CD14-positive monocyte (primary cell): ENCODE measurements at regions not wholly inside any gene's neighbourhood (a gene's known extent, or its start where the extent isn't known, plus 50 kb on each side); places are given as distances from the start of the nearest gene placed in this dataset.

Source experiments
- DNase-seq, 3 donors: peaks; one replicate each; pipeline ENCODE4 v3.0.0-alpha.2; 2011 to 2022
- H2AFZ ChIP-seq: 2 replicates; pipeline ENCODE4 v1.6.0; 2012; ENCODE audit warnings: mild to moderate bottlenecking, low read depth, low read length, inconsistent platforms; ENCODE audit not compliant: insufficient read depth, poor library complexity, severe bottlenecking
- H3K27ac ChIP-seq, 2 donors: 1 replicate in 1 of 2; 2 replicates in 1 of 2; pipeline ENCODE4 v1.5.1; 2012 to 2013; ENCODE audit warnings: low read length in 2 of 2, control low read depth in 1 of 2, inconsistent platforms in 1 of 2, low read depth in 1 of 2, mild to moderate bottlenecking in 1 of 2
- H3K27me3 ChIP-seq, 2 donors: one replicate each; pipeline versions ENCODE4 v1.6.0 to v1.6.1; 2011 to 2013; ENCODE audit warnings: low read length in 2 of 2; ENCODE audit not compliant: control insufficient read depth in 2 of 2, insufficient read depth in 2 of 2
- H3K36me3 ChIP-seq, 2 donors: replicated peaks in 1 of 2; 1 replicate in 1 of 2; 2 replicates in 1 of 2; pipeline versions ENCODE4 v1.5.1 to v1.6.1; 2012 to 2013; ENCODE audit warnings: low read length in 2 of 2, control low read depth in 1 of 2, inconsistent platforms in 1 of 2, mild to moderate bottlenecking in 1 of 2; ENCODE audit not compliant: insufficient read depth in 2 of 2, control insufficient read depth in 1 of 2
- H3K4me1 ChIP-seq, 2 donors: 1 replicate in 1 of 2; 2 replicates in 1 of 2; pipeline versions ENCODE4 v1.5.1 to v1.6.1; 2012 to 2013; ENCODE audit warnings: low read length in 2 of 2, control low read depth in 1 of 2, inconsistent platforms in 1 of 2, mild to moderate bottlenecking in 1 of 2, moderate library complexity in 1 of 2; ENCODE audit not compliant: insufficient read depth in 2 of 2, control insufficient read depth in 1 of 2
- H3K4me2 ChIP-seq: replicated peaks from 2 replicates; pipeline ENCODE3; 2012; ENCODE audit warnings: low read length, moderate library complexity, mild to moderate bottlenecking; ENCODE audit not compliant: poor library complexity, severe bottlenecking; ENCODE audit errors: extremely low read depth
- H3K4me3 ChIP-seq, 3 experiments: fragments of 200-600 bp in 1 of 3; sonication (generic) in 1 of 3; replicated peaks in 1 of 3; 1 replicate in 2 of 3; 2 replicates in 1 of 3; pipeline ENCODE4 v1.5.1; 2011 to 2013; ENCODE audit warnings: low read length in 3 of 3, mild to moderate bottlenecking in 3 of 3, control low read depth in 2 of 3, low read depth in 2 of 3, inconsistent platforms in 1 of 3, moderate library complexity in 1 of 3
- H3K79me2 ChIP-seq: 2 replicates; pipeline ENCODE4 v1.6.0; 2012; ENCODE audit warnings: mild to moderate bottlenecking, control low read depth, inconsistent platforms, low read length, moderate library complexity; ENCODE audit not compliant: insufficient read depth
- H3K9ac ChIP-seq: 2 replicates; pipeline ENCODE4 v1.6.0; 2017; ENCODE audit warnings: low read length, mild to moderate bottlenecking; ENCODE audit not compliant: insufficient read depth, poor library complexity, severe bottlenecking
- H3K9me3 ChIP-seq, 2 donors: replicated peaks in 1 of 2; 1 replicate in 1 of 2; 2 replicates in 1 of 2; pipeline versions ENCODE4 v1.5.1 to v1.6.1; 2012 to 2013; ENCODE audit warnings: low read length in 2 of 2, control low read depth in 1 of 2; ENCODE audit not compliant: control insufficient read depth in 1 of 2, insufficient read depth in 1 of 2
- H4K20me1 ChIP-seq: 2 replicates; pipeline ENCODE4 v1.6.0; 2012; ENCODE audit warnings: mild to moderate bottlenecking, low read length, control low read depth, moderate library complexity; ENCODE audit not compliant: insufficient read depth
- H3K27ac Mint-ChIP-seq, 7 donors: one replicate each; pipeline ENCODE4 v1.8.0; 2020; ENCODE audit warnings: mild to moderate bottlenecking in 7 of 7, mixed read lengths in 7 of 7, moderate library complexity in 6 of 7, inconsistent platforms in 2 of 7
- H3K27me3 Mint-ChIP-seq, 3 donors: one replicate each; pipeline ENCODE4 v1.8.0; 2021 to 2022; ENCODE audit warnings: low read depth in 3 of 3, mild to moderate bottlenecking in 3 of 3, mixed read lengths in 3 of 3, moderate library complexity in 3 of 3, inconsistent platforms in 1 of 3
- H3K36me3 Mint-ChIP-seq, 2 donors: one replicate each; pipeline ENCODE4 v1.8.0; 2020; ENCODE audit warnings: mixed read lengths in 2 of 2, inconsistent platforms in 1 of 2, mild to moderate bottlenecking in 1 of 2
- H3K4me1 Mint-ChIP-seq: one replicate; pipeline ENCODE4 v1.8.0; 2020; ENCODE audit warnings: mild to moderate bottlenecking, mixed read lengths
- H3K4me3 Mint-ChIP-seq, 2 donors: one replicate each; pipeline ENCODE4 v1.8.0; 2020; ENCODE audit warnings: mild to moderate bottlenecking in 2 of 2, mixed read lengths in 2 of 2, moderate library complexity in 1 of 2
- H3K9me3 Mint-ChIP-seq, 7 donors: one replicate each; pipeline ENCODE4 v1.8.0; 2020 to 2022; ENCODE audit warnings: mixed read lengths in 7 of 7, mild to moderate bottlenecking in 6 of 7, moderate library complexity in 6 of 7, inconsistent platforms in 2 of 7
- CTCF ChIP-seq: fragments of 200-600 bp; IDR thresholded peaks from one replicate; pipeline ENCODE4 v1.8.0; 2022; ENCODE audit warnings: antibody characterized with exemption, mild to moderate bottlenecking
- WGBS: methylation state at CpG from one replicate; pipeline ENCODE4 v1.1.5; 2013; ENCODE audit warnings: missing lambda C conversion rate; ENCODE audit not compliant: insufficient coverage; 5-methylcytosine and 5-hydroxymethylcytosine counted together
- intact Hi-C, 2 donors: fragments of 100-400 bp; cut with micrococcal nuclease; formaldehyde crosslinking; loops; one replicate each; pipeline versions ENCODE4 v1.15.0 to v1.15.1; 2023

GRCh38 chr9:26457151-26457550 is 435.5 kb downstream of the CAAP1 start:
- DNase-seq = no peak
- Histone ChIP-seq H3K4me3 (no peak overlapping the region), H3K4me1 (no peaks in the 10 kb centered on the region), H3K27me3 (no peaks in the 10 kb centered on the region), H3K9ac (no peak overlapping the region), H3K4me2 (no peak overlapping the region), H3K9me3 (peaks cover 0 to 5% of the 10 kb centered on the region in 2 donors), H2AFZ (no peak overlapping the region), H4K20me1 (no peaks in the 10 kb centered on the region), H3K79me2 (no peaks in the 10 kb centered on the region), H3K27ac (no peak overlapping the region), H3K36me3 (no peaks in the 10 kb centered on the region)
- Mint-ChIP-seq H3K4me3 (no peak overlapping the region), H3K9me3 (peaks cover 0 to 4% (median 1%) of the 10 kb centered on the region in 7 donors), H3K4me1 (no peaks in the 10 kb centered on the region), H3K27ac (no peak overlapping the region), H3K27me3 (peaks cover 0 to 1% (median 1%) of the 10 kb centered on the region in 3 donors), H3K36me3 (no peaks in the 10 kb centered on the region)
- intact Hi-C loops = no loop called here
- TF ChIP-seq CTCF = no peak
- WGBS = 88% methylated on average over 3 of the region's 3 CpGs

GRCh38 chr9:26439061-26439624 is 453.5 kb downstream of the CAAP1 start:
- H3K4me1 Mint-ChIP-seq = no peaks in the 10 kb centered on the region
- no peaks in the 10 kb centered on the region for H3K36me3 Mint-ChIP-seq
- DNase-seq = no peak
- H3K4me3 Mint-ChIP-seq = no peak overlapping the region
- no peak overlapping the region for H3K27ac Mint-ChIP-seq
- Histone ChIP-seq H3K4me1 (no peaks in the 10 kb centered on the region), H3K27ac (no peak overlapping the region), H3K36me3 (no peaks in the 10 kb centered on the region), H3K9ac (no peak overlapping the region), H3K4me2 (no peak overlapping the region), H3K4me3 (no peak overlapping the region), H3K27me3 (no peaks in the 10 kb centered on the region), H2AFZ (no peak overlapping the region), H3K9me3 (no peaks in the 10 kb centered on the region), H3K79me2 (no peaks in the 10 kb centered on the region), H4K20me1 (no peaks in the 10 kb centered on the region)
- WGBS = 93% methylated on average over 2 of the region's 3 CpGs
- no peak for TF ChIP-seq CTCF
- H3K27me3 Mint-ChIP-seq = no peaks in the 10 kb centered on the region
- H3K9me3 Mint-ChIP-seq = peaks cover 0 to 1% (median 0%) of the 10 kb centered on the region in 7 donors
- intact Hi-C loops = no loop called here
